ENCODE measurements at regions not wholly inside any gene's neighbourhood (a gene's known extent, or its start where the extent isn't known, plus 50 kb on each side); places are given as distances from the start of the nearest gene placed in this dataset.

DNA sequence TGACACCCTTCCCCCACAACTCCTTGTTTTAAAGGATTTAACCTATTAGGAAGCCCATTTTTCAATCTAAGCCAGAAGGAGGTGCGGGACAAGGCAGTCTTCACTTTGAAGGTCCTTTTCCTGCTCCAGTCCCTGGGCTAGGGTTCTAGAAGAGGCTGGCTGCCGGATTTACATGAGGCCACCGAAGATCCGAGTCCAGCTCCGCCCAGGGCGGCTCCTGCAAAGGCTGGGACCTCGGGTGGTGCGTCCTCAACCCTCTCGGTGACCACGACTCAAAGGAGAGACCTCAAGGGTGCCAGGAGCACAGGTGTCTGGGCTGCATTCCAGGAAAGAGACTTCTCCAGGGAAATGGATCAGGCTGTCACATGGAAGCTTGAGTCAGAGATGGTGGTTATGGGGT lies 471.6 kb downstream of the PCDH19 start:
- Histone ChIP-seq H4K20me1 (ENCODE audit: low read length) (no peaks in the 10 kb centered on the region), H3F3A (ENCODE audit: low read length, unreplicated experiment) (no peaks in the 10 kb centered on the region), H3K36me3 (ENCODE audit: low read depth, low read length) (no peaks in the 10 kb centered on the region), H3K4me1 (ENCODE audit: insufficient read depth, low read length) (no peaks in the 10 kb centered on the region), H3K9ac (ENCODE audit: low read length) (no peak overlapping the region), H3K27ac (ENCODE audit: low read length) (no peak overlapping the region), H3K9me3 (ENCODE audit: low read length) (no peaks in the 10 kb centered on the region), H3K4me3 (ENCODE audit: low read length) (no peak overlapping the region), H3K79me2 (ENCODE audit: low read length) (no peaks in the 10 kb centered on the region), H3K4me2 (ENCODE audit: low read length) (no peak overlapping the region), H3K27me3 (ENCODE audit: low read length) (no peaks in the 10 kb centered on the region), H3K9me2 (replicated peaks; ENCODE audit: low read length) (no peaks in the 10 kb centered on the region), H2AFZ (ENCODE audit: low read length) (no peak overlapping the region)
- intact Hi-C loops (cut with micrococcal nuclease): no loop called here
- ChIA-PET POLR2A (ENCODE audit: unreplicated experiment) (no interaction called here), CTCF (no interaction called here)
- no TSS peak for BruUV-seq (replicated peaks)
- TF ChIP-seq CTCF (conservative IDR thresholded peaks at IDR 0.05; ENCODE audit: low read depth, low read length) (no peak), EZH2phosphoT487 (IDR thresholded peaks at IDR 0.05; ENCODE audit: borderline replicate concordance, low read length) (no peak), EZH2 (IDR thresholded peaks at IDR 0.05; ENCODE audit: low read length, unreplicated experiment) (no peak)
- ATAC-seq (no peak), DNase-seq (no peak)

- no peak overlapping the region for H3K27ac ChIP-seq (ENCODE audit: low read length)
- ChIA-PET CTCF (no interaction called here), POLR2A (ENCODE audit: unreplicated experiment) (no interaction called here)
- no peak overlapping the region for H2AFZ ChIP-seq (ENCODE audit: low read length)
- intact Hi-C loops (cut with micrococcal nuclease): no loop called here
- H3K36me3 ChIP-seq (ENCODE audit: low read depth, low read length): no peaks in the 10 kb centered on the region
- no peak for ATAC-seq
- no peaks in the 10 kb centered on the region for H3K79me2 ChIP-seq (ENCODE audit: low read length)
- no peak for TF ChIP-seq EZH2 (IDR thresholded peaks at IDR 0.05; ENCODE audit: low read length, unreplicated experiment)
- no peak for TF ChIP-seq EZH2phosphoT487 (IDR thresholded peaks at IDR 0.05; ENCODE audit: borderline replicate concordance, low read length)
- TF ChIP-seq CTCF (conservative IDR thresholded peaks at IDR 0.05; ENCODE audit: low read depth, low read length): no peak
- no peaks in the 10 kb centered on the region for H3K9me3 ChIP-seq (ENCODE audit: low read length)
- no TSS peak for BruUV-seq (replicated peaks)
- H3K9ac ChIP-seq (ENCODE audit: low read length): no peak overlapping the region
- no peaks in the 10 kb centered on the region for H4K20me1 ChIP-seq (ENCODE audit: low read length)
- DNase-seq: no peak
- no peaks in the 10 kb centered on the region for H3K4me1 ChIP-seq (ENCODE audit: insufficient read depth, low read length)
- H3K9me2 ChIP-seq (replicated peaks; ENCODE audit: low read length): no peaks in the 10 kb centered on the region
- no peak overlapping the region for H3K4me3 ChIP-seq (ENCODE audit: low read length)
- H3K27me3 ChIP-seq (ENCODE audit: low read length): no peaks in the 10 kb centered on the region
- no peaks in the 10 kb centered on the region for H3F3A ChIP-seq (ENCODE audit: low read length, unreplicated experiment)
- H3K4me2 ChIP-seq (ENCODE audit: low read length): no peak overlapping the region
Measured at GRCh38 chrX:99933865-99934264, 476.2 kb downstream of the PCDH19 start.

DNA sequence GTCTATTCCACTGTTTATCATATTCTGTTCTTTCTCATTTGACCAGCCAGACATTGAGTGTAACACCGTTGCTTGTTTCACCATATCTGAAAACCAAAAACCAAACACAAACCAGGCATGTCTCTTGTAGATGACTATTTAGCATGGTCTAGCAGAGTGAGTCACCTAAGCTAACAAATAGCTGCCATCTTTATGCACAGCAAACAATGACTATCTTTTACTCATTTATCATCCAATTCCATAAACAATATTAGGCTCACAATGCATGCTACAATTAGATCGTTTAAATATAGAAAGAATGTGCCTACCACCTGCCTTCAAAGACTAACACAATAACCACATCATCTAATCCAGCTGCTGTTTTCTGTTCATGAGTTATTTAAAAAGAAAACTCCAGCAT lies 495.4 kb downstream of the PCDH19 start:
- ATAC-seq (no peak), DNase-seq (peak; percentile 37)
- no peaks in the 10 kb centered on the region for H3K9me3 ChIP-seq (ENCODE audit: low read length)
- no peak for TF ChIP-seq CTCF (conservative IDR thresholded peaks at IDR 0.05; ENCODE audit: low read depth, low read length)
- TF ChIP-seq EZH2phosphoT487 (IDR thresholded peaks at IDR 0.05; ENCODE audit: borderline replicate concordance, low read length): no peak
- TF ChIP-seq EZH2 (IDR thresholded peaks at IDR 0.05; ENCODE audit: low read length, unreplicated experiment): no peak
- H4K20me1 ChIP-seq (ENCODE audit: low read length): no peaks in the 10 kb centered on the region
- H3K36me3 ChIP-seq (ENCODE audit: low read depth, low read length): no peaks in the 10 kb centered on the region
- no TSS peak for BruUV-seq (replicated peaks)
- POLR2A ChIA-PET (ENCODE audit: unreplicated experiment): no interaction called here
- H3K27me3 ChIP-seq (ENCODE audit: low read length): no peaks in the 10 kb centered on the region
- H3K9me2 ChIP-seq (replicated peaks; ENCODE audit: low read length): no peaks in the 10 kb centered on the region
- H2AFZ ChIP-seq (ENCODE audit: low read length): no peak overlapping the region
- H3K79me2 ChIP-seq (ENCODE audit: low read length): no peaks in the 10 kb centered on the region
- no peak overlapping the region for H3K4me2 ChIP-seq (ENCODE audit: low read length)
- H3K9ac ChIP-seq (ENCODE audit: low read length): no peak overlapping the region
- H3K4me3 ChIP-seq (ENCODE audit: low read length): no peak overlapping the region
- intact Hi-C loops (cut with micrococcal nuclease): no loop called here
- H3K4me1 ChIP-seq (ENCODE audit: insufficient read depth, low read length): no peaks in the 10 kb centered on the region
- H3K27ac ChIP-seq (ENCODE audit: low read length): no peak overlapping the region
- CTCF ChIA-PET: no interaction called here
- no peaks in the 10 kb centered on the region for H3F3A ChIP-seq (ENCODE audit: low read length, unreplicated experiment)
